Chondrocyte (in vitro differentiated cells): ENCODE measurements at regions not wholly inside any gene's neighbourhood (a gene's known extent, or its start where the extent isn't known, plus 50 kb on each side); places are given as distances from the start of the nearest gene placed in this dataset.
A peak's percentile ranks its signal among the peaks of the same experiment; 100 is the strongest.

Experiments used
- DNase-seq: peaks from one replicate; pipeline ENCODE4 v3.0.0; 2021; ENCODE audit warnings: mixed read lengths, low spot score
- H3K27ac Mint-ChIP-seq: one replicate; pipeline ENCODE4 v1.8.0; 2021; ENCODE audit warnings: mild to moderate bottlenecking, moderate library complexity, mixed read lengths; ENCODE audit not compliant: unreplicated experiment
- H3K27me3 Mint-ChIP-seq: 2 replicates; pipeline ENCODE4 v1.8.0; 2021; ENCODE audit warnings: low read depth, mixed read lengths
- H3K36me3 Mint-ChIP-seq: 2 replicates; pipeline ENCODE4 v1.8.0; 2021; ENCODE audit warnings: low read depth, mixed read lengths
- H3K4me1 Mint-ChIP-seq: 2 replicates; pipeline ENCODE4 v1.8.0; 2021; ENCODE audit warnings: low read depth, mild to moderate bottlenecking, mixed read lengths
- H3K4me3 Mint-ChIP-seq: one replicate; pipeline ENCODE4 v1.8.0; 2021; ENCODE audit warnings: mild to moderate bottlenecking, moderate library complexity, mixed read lengths; ENCODE audit not compliant: unreplicated experiment
- H3K9me3 Mint-ChIP-seq: 2 replicates; pipeline ENCODE4 v1.8.0; 2021; ENCODE audit warnings: low read depth, mixed read lengths
- CTCF ChIP-seq: fragments of 200-600 bp; sonication (generic); IDR thresholded peaks from 2 replicates; pipeline ENCODE4 v1.5.0; 2021; ENCODE audit warnings: antibody characterized with exemption, mild to moderate bottlenecking, moderate library complexity

- Mint-ChIP-seq H3K9me3 (peaks cover 3% of the 10 kb centered on the region), H3K4me3 (no peak overlapping the region), H3K36me3 (peaks cover 2% of the 10 kb centered on the region), H3K27ac (no peak overlapping the region), H3K27me3 (no peaks in the 10 kb centered on the region), H3K4me1 (peaks cover 26% of the 10 kb centered on the region)
- no peak for TF ChIP-seq CTCF
- no peak for DNase-seq
Observed at GRCh38 chr4:185925910-185926360, 113.9 kb upstream of the SORBS2 start.

- Mint-ChIP-seq H3K4me3 (peak overlapping the region; percentile 44), H3K27me3 (no peaks in the 10 kb centered on the region), H3K9me3 (no peaks in the 10 kb centered on the region), H3K27ac (peak overlapping the region; percentile 91), H3K36me3 (no peaks in the 10 kb centered on the region), H3K4me1 (peaks cover 40% of the 10 kb centered on the region)
- no peak for TF ChIP-seq CTCF
- DNase-seq = no peak
Observed at GRCh38 chr4:185931375-185931774, 119.4 kb upstream of the SORBS2 start.

GRCh38 chr4:185931986-185932385, 120.0 kb upstream of the SORBS2 start:
- DNase-seq = no peak
- H3K9me3 Mint-ChIP-seq = no peaks in the 10 kb centered on the region
- H3K4me3 Mint-ChIP-seq = peak overlapping the region; percentile 60
- no peak for TF ChIP-seq CTCF
- H3K4me1 Mint-ChIP-seq = peaks cover 46% of the 10 kb centered on the region
- no peaks in the 10 kb centered on the region for H3K36me3 Mint-ChIP-seq
- no peaks in the 10 kb centered on the region for H3K27me3 Mint-ChIP-seq
- peak overlapping the region; percentile 97 for H3K27ac Mint-ChIP-seq

GRCh38 chr4:185932491-185932890, 120.5 kb upstream of the SORBS2 start:
- TF ChIP-seq CTCF = no peak
- Mint-ChIP-seq H3K4me1 (peaks cover 48% of the 10 kb centered on the region), H3K36me3 (no peaks in the 10 kb centered on the region), H3K27me3 (no peaks in the 10 kb centered on the region), H3K27ac (peak overlapping the region; percentile 97), H3K4me3 (peak overlapping the region; percentile 60), H3K9me3 (no peaks in the 10 kb centered on the region)
- no peak for DNase-seq

GRCh38 chr4:185933078-185933581, 121.1 kb upstream of the SORBS2 start:
- H3K4me1 Mint-ChIP-seq = peaks cover 48% of the 10 kb centered on the region
- H3K4me3 Mint-ChIP-seq = peak overlapping the region; percentile 60
- H3K27me3 Mint-ChIP-seq = no peaks in the 10 kb centered on the region
- no peak for TF ChIP-seq CTCF
- no peak for DNase-seq
- H3K9me3 Mint-ChIP-seq = no peaks in the 10 kb centered on the region
- no peaks in the 10 kb centered on the region for H3K36me3 Mint-ChIP-seq
- peak overlapping the region; percentile 97 for H3K27ac Mint-ChIP-seq
